Esophagus muscularis mucosa (tissue), 3 donors: ENCODE measurements at regions not wholly inside any gene's neighbourhood (a gene's known extent, or its start where the extent isn't known, plus 50 kb on each side); places are given as distances from the start of the nearest gene placed in this dataset.

Source experiments
- CTCF ChIP-seq, 3 experiments: fragments of 200-600 bp in 2 of 3; fragments of 450-650 bp in 1 of 3; sonication (generic) in 2 of 3; IDR thresholded peaks; one replicate each; pipeline ENCODE4 v1.5.1; 2017 to 2019; ENCODE audit warnings: antibody characterized with exemption in 3 of 3, mild to moderate bottlenecking in 2 of 3, moderate library complexity in 1 of 3
- POLR2A ChIP-seq: fragments of 450-650 bp; IDR thresholded peaks from one replicate; pipeline ENCODE4 v1.6.1; 2017; ENCODE audit warnings: antibody characterized with exemption, moderate library complexity, mild to moderate bottlenecking, low read depth

GRCh38 chr2:88250404-88250803 lies 80.3 kb downstream of the THNSL2 start:
- TF ChIP-seq CTCF (IDR thresholded peaks at IDR 0.05) (no peak), POLR2A (no peak)
